Stimulated activated naive CD4-positive, alpha-beta T cell treated with Interleukin-2 at 50 U/mL for 16 hours (primary cell): ENCODE measurements at regions not wholly inside any gene's neighbourhood (a gene's known extent, or its start where the extent isn't known, plus 50 kb on each side); places are given as distances from the start of the nearest gene placed in this dataset.

Experiments used
- DNase-seq: peaks from one replicate; lab custom pipeline; 2025; lab: John Stamatoyannopoulos, UW

DNA sequence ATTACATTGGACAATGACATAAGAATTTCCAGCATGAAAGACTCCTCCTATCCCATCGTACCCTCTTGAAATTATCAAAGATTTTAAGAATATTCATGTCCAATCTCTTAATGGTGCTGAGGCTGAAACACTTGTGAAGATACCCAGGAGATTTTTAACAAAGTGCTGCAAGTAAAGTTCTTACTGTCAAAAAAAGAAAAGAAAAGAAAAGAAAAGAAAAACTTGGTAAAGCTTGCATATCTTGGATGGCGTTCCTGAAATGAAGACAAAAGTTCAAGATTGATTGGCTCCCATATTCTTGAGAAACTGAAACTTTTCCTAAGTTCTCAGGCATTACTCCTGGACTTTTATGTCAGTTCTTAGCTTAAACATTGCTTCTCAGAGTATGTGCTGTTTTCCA lies 1010.5 kb upstream of the PIK3C3 start:
- no peak for DNase-seq

DNA sequence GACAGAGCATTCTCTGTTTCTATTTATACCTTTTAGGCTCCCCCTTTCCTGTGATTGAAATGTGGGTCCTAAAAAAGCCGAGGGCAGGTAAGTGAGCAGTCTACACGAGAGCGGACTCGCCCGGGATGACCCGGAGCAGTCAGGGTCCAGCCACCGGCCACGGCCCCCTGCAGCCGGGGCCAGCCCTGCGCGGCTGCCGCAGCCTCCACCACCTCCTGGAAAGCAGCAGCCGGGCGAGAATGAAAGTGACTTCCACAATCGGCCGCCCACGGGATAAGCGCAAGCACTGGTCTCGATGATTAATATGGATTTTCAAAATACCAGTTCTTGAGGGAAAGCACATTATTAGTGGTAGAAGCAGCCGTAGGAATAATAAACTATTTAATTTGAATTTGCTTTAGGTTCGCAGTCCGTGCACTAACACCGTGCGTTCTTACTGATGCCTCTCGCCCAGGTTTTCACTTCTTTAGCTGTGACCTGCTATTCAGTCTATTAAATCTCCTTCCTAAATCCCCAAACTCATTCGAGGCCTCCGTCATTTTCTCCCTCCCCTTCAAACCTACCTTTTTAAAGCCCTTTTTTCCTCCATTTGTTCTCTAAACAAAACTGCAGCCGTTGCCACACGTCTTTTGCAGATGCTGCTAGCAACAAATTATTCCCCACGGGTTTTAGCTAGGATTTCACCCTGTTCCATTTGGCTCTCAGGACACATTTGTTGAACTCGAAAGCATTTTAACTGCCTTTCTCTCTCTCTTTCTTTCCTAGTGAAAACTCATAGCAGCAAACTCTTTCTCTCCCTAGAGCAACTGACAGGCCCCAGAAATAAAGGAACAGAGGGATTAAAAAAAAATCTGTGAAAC lies 1015.1 kb upstream of the PIK3C3 start:
- DNase-seq: no peak

DNA sequence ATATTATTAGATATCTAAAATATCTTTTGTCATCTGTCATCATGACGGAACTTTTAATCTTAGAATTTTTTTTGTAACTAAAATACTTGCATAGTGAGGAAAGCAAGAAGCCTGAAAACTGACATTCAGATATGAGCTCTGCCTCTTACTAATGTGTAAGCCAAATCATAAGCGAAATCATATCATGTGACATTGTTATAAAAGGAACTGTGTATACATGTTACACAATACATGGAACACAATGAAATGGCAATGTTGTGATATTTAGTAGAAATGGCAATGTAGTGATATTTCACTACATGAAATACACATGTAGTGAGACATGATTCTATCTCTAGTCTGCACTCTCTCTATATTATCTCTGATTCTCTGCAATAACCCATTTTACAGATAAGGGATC lies 1016.4 kb upstream of the PIK3C3 start:
- no peak for DNase-seq

DNA sequence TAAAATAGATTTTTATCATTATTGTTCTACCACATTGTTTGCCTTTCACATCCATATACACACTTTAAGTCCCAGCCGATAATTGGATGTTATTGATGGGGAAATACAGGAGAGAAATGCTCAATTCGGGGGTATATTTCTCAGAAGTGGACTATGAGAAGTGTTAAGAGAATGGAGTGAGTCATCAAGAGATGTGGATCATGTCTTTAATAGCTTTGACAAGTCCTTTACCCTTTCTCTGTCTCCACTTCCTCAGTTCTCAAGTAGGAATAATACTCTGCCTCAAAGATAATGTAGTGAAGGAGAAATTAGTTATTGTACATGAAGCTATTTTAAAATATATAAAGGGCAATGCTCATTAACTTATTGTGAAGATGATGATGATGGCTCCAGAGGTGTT lies 1017.6 kb upstream of the PIK3C3 start:
- DNase-seq: no peak

DNA sequence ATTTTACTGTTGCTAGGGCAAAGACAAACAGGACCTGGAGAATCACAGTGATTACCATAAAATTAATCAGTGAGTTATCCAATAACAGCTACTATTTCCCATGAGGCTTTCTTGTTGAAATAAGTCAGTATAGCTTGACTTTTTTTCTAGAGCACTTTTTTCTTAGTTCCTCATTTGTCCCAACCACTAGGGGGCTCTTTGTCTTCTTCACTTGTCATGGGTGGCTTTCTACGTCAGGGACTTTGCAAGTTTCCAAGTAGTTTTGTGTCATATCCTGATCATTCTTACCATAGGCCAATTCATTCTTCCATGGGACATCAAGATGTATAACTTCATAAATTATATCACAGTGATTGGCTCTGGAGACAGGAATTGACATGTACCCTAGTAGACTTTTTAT lies 1019.6 kb upstream of the PIK3C3 start:
- no peak for DNase-seq

DNA sequence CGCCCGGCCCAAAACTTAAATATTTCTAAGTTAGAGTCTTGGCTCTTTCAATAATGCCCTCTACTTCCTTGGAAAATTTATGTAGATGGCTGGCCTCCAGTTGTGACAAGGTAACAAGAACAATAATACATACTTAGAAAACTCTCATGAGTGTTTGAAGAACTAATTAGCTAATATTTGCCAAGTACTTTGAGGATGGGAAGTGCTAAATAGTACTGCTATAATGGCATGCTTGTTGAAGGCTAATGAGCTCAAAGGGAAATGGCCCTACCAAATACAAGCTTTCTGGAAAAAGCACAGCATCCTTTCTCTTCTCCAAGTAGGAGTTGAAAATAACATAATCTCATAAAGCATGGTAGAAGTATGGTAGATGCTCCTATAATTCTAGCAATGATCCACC lies 1022.2 kb upstream of the PIK3C3 start:
- DNase-seq: no peak

DNA sequence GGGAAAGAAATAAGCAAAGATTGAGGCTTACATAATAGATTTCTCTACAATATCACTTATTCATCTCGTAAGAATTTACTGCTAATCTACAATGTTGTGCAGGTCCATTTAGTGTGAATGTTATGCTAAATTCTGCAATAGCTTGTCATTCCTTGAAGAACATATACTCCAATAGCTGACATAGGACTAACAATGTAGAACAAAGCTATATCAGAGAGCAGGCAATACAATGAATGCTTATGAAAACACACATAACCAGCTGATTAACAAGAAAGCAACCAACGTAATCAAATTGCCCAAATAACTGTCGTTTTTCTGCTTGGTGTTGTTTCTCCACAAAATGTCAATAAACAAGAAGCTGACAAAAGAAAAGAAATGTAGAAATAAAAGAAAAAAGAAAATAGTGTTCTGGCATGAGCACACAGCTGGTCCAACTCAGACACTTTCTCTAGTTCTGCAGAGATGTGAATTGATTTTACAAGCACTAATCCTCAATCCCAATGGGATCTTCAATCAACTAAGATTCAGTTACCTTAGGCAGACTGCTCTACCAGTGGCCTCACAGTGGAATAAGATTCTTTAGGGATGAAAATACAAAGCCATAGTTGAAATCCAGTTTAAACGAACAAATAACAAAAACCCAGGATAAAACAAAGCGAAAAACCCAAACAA lies 1024.7 kb upstream of the PIK3C3 start:
- no peak for DNase-seq

DNA sequence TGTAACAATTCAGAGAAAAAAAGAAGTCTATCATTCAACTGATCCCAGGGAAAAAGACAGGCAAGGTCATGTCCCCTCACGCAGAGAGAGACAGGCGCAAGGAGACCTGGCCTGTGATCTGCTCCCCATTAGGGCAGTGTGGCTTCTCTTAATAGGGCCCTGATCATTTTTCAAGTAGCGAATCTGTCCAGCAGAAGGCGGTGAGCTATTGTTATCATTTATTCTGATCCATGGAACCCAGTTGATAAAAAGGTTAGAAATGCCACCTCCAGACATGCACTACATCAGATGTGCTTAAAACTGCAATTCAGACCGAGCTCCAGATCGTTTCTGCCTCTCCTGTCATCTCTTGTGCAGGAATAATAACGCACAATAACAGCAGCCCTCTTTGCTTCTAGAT lies 1025.6 kb upstream of the PIK3C3 start:
- no peak for DNase-seq

DNA sequence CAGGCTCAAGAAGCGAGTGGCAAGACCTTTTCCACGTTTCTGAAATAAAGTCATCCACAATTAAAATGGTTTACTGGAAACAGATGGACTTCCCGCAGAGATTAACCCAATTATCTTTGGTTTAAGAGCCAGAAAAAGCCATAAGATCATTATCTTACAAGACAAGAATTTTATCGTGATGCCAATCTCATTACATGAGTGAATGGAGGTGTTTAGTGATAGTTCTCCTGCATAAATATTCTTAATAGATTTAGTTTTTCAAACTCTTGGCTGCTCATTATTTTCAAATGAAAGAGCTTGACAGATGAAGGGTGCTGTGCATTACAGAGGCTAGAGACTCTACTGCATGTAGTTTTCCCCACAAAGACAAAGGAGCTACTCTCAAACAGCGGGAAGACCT lies 1028.4 kb upstream of the PIK3C3 start:
- DNase-seq: no peak

DNA sequence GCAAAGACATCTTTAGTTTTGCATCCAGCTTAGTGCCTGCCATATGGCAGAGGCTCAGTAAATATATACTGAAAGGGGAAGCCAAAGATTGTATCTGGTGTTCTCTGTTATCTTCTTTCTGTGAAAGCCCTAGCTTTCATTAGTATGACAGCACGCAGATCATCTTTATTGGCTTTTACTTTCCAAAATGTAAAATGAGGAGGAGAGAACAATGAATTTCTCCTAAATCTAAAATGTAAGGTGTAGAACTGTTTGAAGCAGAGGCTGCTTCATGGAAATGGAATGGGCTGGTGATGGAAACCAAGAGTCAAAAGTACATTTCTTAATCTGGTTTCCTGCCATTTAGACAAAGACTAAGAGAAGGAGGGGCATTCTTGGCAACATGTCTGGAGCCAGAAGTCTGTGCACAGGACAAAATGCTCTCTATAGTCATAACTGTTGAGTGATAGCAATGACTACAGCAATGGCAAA lies 1029.9 kb upstream of the PIK3C3 start:
- DNase-seq: no peak

DNA sequence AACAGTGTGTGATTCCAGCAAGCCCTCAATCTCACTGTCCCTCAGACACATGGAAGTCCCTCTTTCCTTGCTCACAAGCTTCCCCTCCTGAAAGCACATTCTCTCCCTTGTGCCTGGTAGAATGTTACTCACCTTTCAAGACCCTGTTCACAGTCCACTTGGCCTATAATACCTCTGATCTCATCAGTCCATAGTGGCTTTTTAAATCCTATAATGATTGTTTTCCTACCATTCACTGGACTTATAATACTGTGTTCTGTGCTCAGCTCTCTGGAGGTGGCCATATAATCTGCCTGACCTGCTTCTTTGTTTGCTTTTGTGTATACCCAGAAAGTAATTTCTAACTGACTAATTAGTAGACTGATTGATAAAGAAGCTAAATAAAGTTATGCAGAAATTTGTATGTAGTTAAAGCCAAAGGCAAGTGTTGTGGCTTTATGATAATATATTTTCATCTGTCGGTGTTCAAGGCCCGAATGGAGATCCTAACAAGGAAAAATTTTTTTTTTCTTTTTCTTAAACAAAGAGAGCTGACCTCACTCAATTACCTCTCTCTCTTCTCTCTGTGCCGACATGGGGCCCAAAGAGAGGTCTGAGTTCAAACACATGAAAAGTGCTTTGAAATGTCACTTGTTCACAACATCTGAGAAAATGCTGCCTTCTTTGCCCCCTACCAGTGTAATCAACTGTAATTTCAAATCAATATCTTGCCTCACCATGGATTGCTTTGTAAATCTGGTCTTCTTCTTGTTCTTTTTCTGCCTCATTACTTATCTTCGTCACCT lies 1033.0 kb upstream of the PIK3C3 start:
- no peak for DNase-seq

DNA sequence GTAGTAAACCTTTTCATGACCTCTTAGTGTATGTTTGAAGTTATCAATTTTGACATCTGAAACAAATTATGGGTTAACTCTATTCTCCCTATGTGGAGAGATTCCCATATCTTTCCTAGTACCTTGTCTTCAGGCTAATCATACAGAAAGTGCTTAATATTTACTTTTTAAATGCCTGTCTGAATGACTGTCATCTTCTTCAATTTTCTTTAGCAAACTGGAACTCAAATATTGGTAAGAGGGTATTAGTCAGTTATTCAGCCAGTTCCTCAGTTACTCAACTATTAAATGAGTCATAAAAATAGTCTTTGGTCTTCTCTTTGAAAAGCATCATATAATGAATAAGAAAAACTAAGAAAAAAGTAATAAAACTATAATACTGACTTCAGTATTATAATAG lies 1038.0 kb upstream of the PIK3C3 start:
- DNase-seq: no peak

DNA sequence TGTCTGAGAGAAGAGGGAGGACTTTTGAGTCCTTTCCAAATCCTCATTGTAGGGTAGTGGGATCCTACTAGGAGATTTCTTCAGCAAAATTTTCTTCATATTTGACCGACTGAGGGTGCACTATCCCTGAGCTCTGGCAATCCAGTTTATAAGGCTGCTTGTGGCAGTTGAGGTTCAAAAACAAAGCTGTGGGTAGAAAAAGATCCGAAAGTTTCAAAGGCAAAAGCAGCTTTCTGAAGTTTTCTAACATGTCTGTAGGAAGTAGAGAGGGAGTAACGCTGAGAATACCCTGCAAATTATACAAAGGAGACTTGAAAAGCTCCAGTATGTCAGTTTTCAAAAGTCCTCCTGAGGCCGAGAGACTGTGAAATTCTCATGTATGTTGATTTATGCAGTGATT lies 1039.3 kb upstream of the PIK3C3 start:
- no peak for DNase-seq

DNA sequence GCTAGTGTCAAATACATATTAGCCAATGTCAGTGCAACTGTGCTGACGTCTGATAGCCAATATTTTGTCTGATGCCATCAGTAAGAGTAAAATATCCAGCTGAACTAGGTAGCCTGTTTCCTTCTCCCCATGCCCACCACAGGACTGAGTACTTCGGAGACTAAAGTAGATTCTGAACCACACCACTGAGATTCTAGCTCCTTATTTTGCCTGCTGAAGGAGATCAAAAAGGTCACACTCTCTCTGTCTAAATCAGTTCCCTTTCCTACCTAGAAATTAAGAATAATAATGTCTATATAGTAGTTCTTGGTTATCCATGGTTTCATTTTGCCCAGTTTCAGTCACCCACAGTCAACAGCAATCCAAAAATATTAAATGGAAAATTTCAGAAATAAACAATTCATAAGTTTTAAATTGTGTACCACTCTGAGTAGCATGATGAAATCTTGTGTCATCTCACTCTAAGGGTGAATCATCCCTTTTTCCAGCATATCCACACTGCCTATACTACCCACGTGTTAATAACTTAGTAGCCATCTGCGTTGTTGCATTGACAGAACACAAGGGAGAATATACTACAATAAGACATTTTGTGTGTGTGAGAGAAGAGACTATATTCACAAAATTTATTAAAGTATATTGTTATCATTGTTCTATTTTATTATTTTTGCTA lies 1043.3 kb upstream of the PIK3C3 start:
- DNase-seq: no peak

DNA sequence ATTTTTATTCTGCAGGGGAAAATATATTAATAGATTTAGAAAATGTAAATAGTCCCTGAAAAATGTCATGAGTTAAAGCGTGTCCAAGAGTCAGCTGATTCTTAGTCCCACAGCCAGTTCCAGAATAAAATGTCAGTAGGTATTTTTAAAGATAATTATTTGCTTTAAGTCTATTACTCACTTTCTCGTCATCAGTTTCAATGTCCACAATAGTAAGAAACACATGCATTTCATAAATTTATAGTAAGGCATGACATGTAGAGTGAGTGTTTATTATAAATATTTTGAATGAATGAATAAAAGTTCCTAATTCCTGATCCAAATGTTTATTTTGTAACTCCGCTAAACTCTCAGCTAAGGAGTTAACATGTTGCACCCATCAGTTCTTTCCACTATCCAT lies 1044.0 kb upstream of the PIK3C3 start:
- DNase-seq: no peak

DNA sequence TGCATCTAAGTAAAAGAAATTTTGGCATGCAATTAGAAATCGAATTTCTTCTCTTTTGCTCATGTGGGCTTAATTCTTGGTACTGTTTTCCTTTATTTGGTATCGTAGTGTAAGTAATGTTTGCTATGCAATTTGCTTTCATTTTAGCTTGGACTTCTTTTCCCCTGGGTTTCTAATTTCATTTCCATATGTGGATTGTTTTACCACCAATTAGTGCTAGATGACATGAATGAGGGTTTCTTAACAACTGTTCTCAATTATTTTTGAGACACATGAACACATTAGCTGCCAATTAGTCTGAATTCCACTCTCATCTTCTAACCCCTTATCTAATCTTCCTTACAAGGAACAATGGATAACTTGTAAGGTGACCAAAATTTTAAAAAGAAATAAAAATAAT lies 1047.2 kb upstream of the PIK3C3 start:
- DNase-seq: no peak

DNA sequence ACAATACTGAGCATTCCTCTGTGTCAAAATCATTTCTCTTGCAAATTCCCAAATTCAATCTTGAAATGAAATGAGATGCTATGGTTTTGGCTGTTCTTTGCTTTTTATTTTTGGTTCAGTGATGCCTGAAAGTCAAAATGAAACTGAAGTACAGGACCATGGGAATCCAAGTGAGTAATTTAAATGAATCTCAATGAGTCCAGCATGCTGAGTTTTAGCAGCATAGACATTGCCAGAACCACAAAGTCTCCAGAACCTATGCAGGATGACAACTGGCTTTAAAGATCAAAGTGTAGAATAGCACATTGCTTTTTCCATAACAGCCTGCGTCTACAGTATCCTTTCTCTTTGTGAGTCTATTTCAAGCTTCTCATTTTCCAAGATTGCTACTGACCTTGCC lies 1050.7 kb upstream of the PIK3C3 start:
- no peak for DNase-seq

DNA sequence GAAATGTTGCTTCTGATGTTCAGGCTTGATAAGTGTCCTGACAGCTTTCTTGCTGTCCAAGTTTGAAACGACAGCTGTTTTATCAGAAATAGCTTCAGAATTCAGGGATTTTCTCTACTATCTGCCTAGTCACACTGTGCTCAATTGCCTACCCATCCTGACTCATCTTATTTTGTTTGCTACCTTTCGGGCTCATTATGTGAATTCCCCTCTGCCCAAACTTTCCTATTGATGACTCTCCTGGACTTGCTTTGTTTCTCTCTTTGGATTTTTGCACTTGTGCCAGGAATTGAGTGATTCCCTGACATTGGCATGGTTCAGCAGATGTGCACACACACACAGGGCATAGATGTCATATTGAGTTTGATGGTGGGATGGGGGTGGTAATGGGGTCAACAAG lies 1052.6 kb upstream of the PIK3C3 start:
- DNase-seq: no peak

DNA sequence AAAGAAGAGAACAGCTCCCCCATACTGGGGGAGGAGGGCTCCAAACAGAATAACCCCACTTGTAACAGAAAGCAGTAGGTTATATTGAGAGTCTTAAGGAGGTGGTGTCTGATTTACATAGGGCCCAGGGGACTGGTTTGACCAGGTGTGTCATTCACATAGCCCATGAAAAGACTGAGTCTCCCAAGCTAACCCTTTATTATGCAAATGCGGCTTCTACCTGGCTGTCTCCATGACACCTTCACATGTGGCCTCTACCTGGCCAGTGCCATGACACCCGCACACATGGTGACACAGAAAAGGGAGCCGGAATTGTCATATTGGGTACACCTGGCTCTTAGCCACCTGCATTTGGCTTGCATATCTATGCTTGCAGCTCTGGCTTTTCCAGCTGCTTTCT lies 1057.2 kb upstream of the PIK3C3 start:
- no peak for DNase-seq

DNA sequence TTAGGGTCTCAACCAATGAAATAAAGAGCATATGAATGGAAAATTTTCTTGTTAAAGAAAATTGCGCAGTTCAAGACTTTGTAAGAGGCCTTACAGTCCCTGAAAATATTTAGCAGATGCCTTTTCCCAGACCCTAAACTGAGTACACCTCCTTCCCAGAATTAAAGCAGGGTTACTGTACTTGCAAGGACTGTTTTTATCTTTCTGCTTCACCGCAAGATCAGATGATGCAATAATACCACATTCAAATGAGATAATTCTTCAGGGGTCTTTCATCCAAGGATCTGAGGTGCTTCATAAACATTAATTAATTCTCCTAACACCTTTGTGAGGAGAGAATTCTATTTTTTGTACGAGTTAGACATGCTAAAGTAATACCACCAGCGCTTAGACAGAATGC lies 1071.8 kb upstream of the PIK3C3 start:
- DNase-seq: no peak

DNA sequence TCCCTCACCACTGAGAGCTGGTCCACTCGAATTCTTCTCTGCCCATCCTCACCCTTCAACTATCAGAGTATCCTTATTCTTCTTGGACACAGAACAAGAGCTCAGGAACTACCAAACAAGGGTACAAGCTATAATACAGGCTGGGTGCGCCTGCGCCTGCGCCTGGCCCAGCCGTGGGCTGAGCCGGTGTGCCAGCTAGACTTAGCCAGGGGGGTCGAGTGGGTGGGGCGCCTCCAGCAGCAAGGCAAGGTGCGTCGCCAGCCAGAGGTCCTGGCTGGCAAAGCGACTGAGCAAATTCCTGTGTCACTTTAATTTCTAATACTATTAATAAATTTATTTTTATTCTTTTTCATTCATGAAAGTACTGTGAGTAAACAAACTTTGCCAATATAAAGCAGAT lies 1072.6 kb upstream of the PIK3C3 start:
- no peak for DNase-seq

DNA sequence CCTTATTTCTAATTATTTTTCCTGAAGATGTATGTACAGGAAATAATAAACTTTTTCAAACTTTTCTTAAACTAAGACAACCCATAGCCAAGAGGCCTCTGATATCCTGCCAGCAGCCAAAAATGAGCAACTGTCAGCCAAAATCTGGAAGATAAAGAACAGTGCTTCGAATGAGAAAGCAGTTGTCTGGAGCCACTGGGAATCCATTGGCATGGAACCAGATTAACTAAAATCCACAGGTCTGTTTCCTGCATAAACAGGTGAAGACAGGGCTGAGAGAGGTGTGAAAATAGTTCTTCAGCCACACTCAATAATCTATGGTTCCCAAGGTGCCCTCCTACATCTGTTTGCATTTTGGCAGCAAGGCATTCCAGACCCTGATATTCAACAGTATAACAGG lies 1076.7 kb upstream of the PIK3C3 start:
- DNase-seq: no peak
